ENCODE measurements at regions not wholly inside any gene's neighbourhood (a gene's known extent, or its start where the extent isn't known, plus 50 kb on each side); places are given as distances from the start of the nearest gene placed in this dataset.
"Not testable (repeated sequence)": the region's sequence is repeated elsewhere in the genome, so short reads cannot be mapped to it uniquely, and the experiment has no call there.

- not testable (repeated sequence) for H3K4me3 ChIP-seq (ENCODE audit: low read depth, low read length); H3K27me3 ChIP-seq (ENCODE audit: control insufficient read depth, insufficient read depth, low read length); H3K36me3 ChIP-seq (ENCODE audit: control insufficient read depth, insufficient read depth, low read length); H3K27ac ChIP-seq (ENCODE audit: low read depth, low read length); H3K9ac ChIP-seq (ENCODE audit: low read depth, low read length); H3K4me1 ChIP-seq (ENCODE audit: control insufficient read depth, insufficient read depth, low read length)
- peaks cover 48% of the 10 kb centered on the region for H3K9me3 ChIP-seq (ENCODE audit: control insufficient read depth, insufficient read depth, low read length)
Measured at GRCh38 chr15:22284795-22285420, 173.8 kb upstream of the GOLGA6L22 start.

- H3K9ac ChIP-seq (ENCODE audit: low read depth, low read length); H3K4me1 ChIP-seq (ENCODE audit: control insufficient read depth, insufficient read depth, low read length); H3K27me3 ChIP-seq (ENCODE audit: control insufficient read depth, insufficient read depth, low read length); H3K4me3 ChIP-seq (ENCODE audit: low read depth, low read length); H3K36me3 ChIP-seq (ENCODE audit: control insufficient read depth, insufficient read depth, low read length); H3K27ac ChIP-seq (ENCODE audit: low read depth, low read length): not testable (repeated sequence)
- peaks cover 60% of the 10 kb centered on the region for H3K9me3 ChIP-seq (ENCODE audit: control insufficient read depth, insufficient read depth, low read length)
Measured at GRCh38 chr15:22291054-22291453, 167.6 kb upstream of the GOLGA6L22 start.

GRCh38 chr15:22303112-22303511 is 155.6 kb upstream of the GOLGA6L22 start:
- H3K27me3 ChIP-seq (ENCODE audit: control insufficient read depth, insufficient read depth, low read length); H3K27ac ChIP-seq (ENCODE audit: low read depth, low read length); H3K36me3 ChIP-seq (ENCODE audit: control insufficient read depth, insufficient read depth, low read length); H3K4me1 ChIP-seq (ENCODE audit: control insufficient read depth, insufficient read depth, low read length); H3K4me3 ChIP-seq (ENCODE audit: low read depth, low read length); H3K9ac ChIP-seq (ENCODE audit: low read depth, low read length): not testable (repeated sequence)
- peaks cover 30% of the 10 kb centered on the region for H3K9me3 ChIP-seq (ENCODE audit: control insufficient read depth, insufficient read depth, low read length)
